SK-N-SH (cell line): ENCODE measurements at regions not wholly inside any gene's neighbourhood (a gene's known extent, or its start where the extent isn't known, plus 50 kb on each side); places are given as distances from the start of the nearest gene placed in this dataset.

Experiments used
- CTCF ChIA-PET: fragments of 300-600, 350-600 bp; formaldehyde crosslinking; extraction: SDS; loops from one replicate; lab custom pipeline; 2021; lab: Yijun Ruan, JAX
- POLR2A ChIA-PET: fragments of 350-600 bp; sonication (Branson Sonifier 250); formaldehyde crosslinking; extraction: SDS; loops from one replicate; lab custom pipeline; 2020; ENCODE audit warnings: antibody characterized with exemption, inconsistent platforms; lab: Yijun Ruan, JAX
- DNase-seq: peaks from one replicate; pipeline ENCODE4 v3.0.0; 2012
- H2AFZ ChIP-seq: fragments of 200-600 bp; sonication (generic); 2 replicates; pipeline ENCODE4 v1.8.1; 2016; ENCODE audit warnings: antibody characterized with exemption, mild to moderate bottlenecking, low read depth
- H3F3A ChIP-seq: fragments of 200-600 bp; sonication (generic); replicated peaks from 2 replicates; pipeline ENCODE3; 2016; ENCODE audit warnings: antibody characterized with exemption, mild to moderate bottlenecking; ENCODE audit not compliant: insufficient read depth
- H3K27ac ChIP-seq, 2 experiments: fragments of 200-500 bp in 1 of 2; fragments of 200-600 bp in 1 of 2; sonication (Bioruptor generic) in 1 of 2; sonication (generic), shearing (Covaris generic) in 1 of 2; 2 replicates each; pipeline versions ENCODE4 v1.5.1 to v1.6.1; 2014 to 2016; ENCODE audit warnings: low read depth in 2 of 2, inconsistent platforms in 1 of 2, low read length in 1 of 2, mild to moderate bottlenecking in 1 of 2, mixed read lengths in 1 of 2
- H3K27me3 ChIP-seq: fragments of 200-600 bp; sonication (generic), shearing (Covaris generic); 2 replicates; pipeline ENCODE4 v1.6.1; 2016; ENCODE audit warnings: mixed run types; ENCODE audit not compliant: insufficient read depth
- H3K36me3 ChIP-seq, 2 experiments: fragments of 200-500 bp in 1 of 2; fragments of 200-600 bp in 1 of 2; sonication (Bioruptor generic) in 1 of 2; sonication (generic) in 1 of 2; replicated peaks in 1 of 2; 2 replicates each; pipeline versions ENCODE3 to v1.5.1; 2014 to 2016; ENCODE audit warnings: low read length in 1 of 2, mild to moderate bottlenecking in 1 of 2; ENCODE audit not compliant: insufficient read depth in 2 of 2, control insufficient read depth in 1 of 2
- H3K4me1 ChIP-seq, 2 experiments: fragments of 200-500 bp in 1 of 2; fragments of 200-600 bp in 1 of 2; sonication (Bioruptor generic) in 1 of 2; sonication (generic), shearing (Covaris generic) in 1 of 2; 2 replicates each; pipeline versions ENCODE4 v1.5.1 to v1.6.1; 2014 to 2016; ENCODE audit warnings: low read depth in 1 of 2, low read length in 1 of 2, mixed run types in 1 of 2; ENCODE audit not compliant: insufficient read depth in 2 of 2, control insufficient read depth in 1 of 2
- H3K4me2 ChIP-seq: fragments of 200-600 bp; sonication (generic), shearing (Covaris generic); 2 replicates; pipeline ENCODE4 v1.6.1; 2017; ENCODE audit warnings: mixed run types
- H3K4me3 ChIP-seq, 2 experiments: fragments of 200-500 bp in 1 of 2; fragments of 200-600 bp in 1 of 2; sonication (Bioruptor generic) in 1 of 2; sonication (generic), shearing (Covaris generic) in 1 of 2; 2 replicates each; pipeline versions ENCODE4 v1.5.1 to v1.8.1; 2014 to 2016; ENCODE audit warnings: low read depth in 2 of 2, inconsistent platforms in 1 of 2, low read length in 1 of 2, mild to moderate bottlenecking in 1 of 2, mixed read lengths in 1 of 2, moderate library complexity in 1 of 2
- H3K79me2 ChIP-seq: fragments of 200-600 bp; sonication (generic); 2 replicates; pipeline ENCODE4 v1.8.1; 2017; ENCODE audit warnings: mild to moderate bottlenecking; ENCODE audit not compliant: insufficient read depth
- H3K9ac ChIP-seq: fragments of 200-600 bp; sonication (generic); 2 replicates; pipeline ENCODE4 v1.6.1; 2017; ENCODE audit warnings: mixed run types
- H3K9me2 ChIP-seq: fragments of 200-600 bp; sonication (generic); 2 replicates; pipeline ENCODE4 v1.6.1; 2017; ENCODE audit warnings: mixed run types
- H3K9me3 ChIP-seq: fragments of 200-600 bp; sonication (generic); 2 replicates; pipeline ENCODE4 v1.6.1; 2017; ENCODE audit warnings: mixed run types, mild to moderate bottlenecking, moderate library complexity
- H4K20me1 ChIP-seq: fragments of 200-600 bp; sonication (generic); 2 replicates; pipeline ENCODE4 v1.6.1; 2017; ENCODE audit warnings: mild to moderate bottlenecking, mixed run types; ENCODE audit not compliant: insufficient read depth
- CHD2 ChIP-seq: fragments of 150-350 bp; IDR thresholded peaks from 2 replicates; pipeline ENCODE4 v1.6.1; 2018; ENCODE audit warnings: low read length; ENCODE audit not compliant: partially characterized antibody
- CTCF ChIP-seq: fragments of 200-600 bp; sonication (generic); IDR thresholded peaks from 2 replicates; pipeline ENCODE4 v1.6.1; 2017; ENCODE audit warnings: antibody characterized with exemption, mild to moderate bottlenecking, moderate library complexity
- ELF1 ChIP-seq: IDR thresholded peaks from 2 replicates; pipeline ENCODE4 v1.4.0; 2012
- EZH2phosphoT487 ChIP-seq: fragments of 200-600 bp; sonication (generic); IDR thresholded peaks from 2 replicates; pipeline ENCODE4 v1.6.1; 2017; ENCODE audit warnings: low read depth, mixed run types, mild to moderate bottlenecking, antibody characterized with exemption, moderate library complexity, borderline replicate concordance
- FOSL2 ChIP-seq: IDR thresholded peaks from 2 replicates; pipeline ENCODE4 v1.4.0; 2012; ENCODE audit warnings: low read depth, mild to moderate bottlenecking, moderate library complexity, borderline replicate concordance
- GABPA ChIP-seq: IDR thresholded peaks from 2 replicates; pipeline ENCODE4 v1.4.0; 2012; ENCODE audit warnings: low read depth, mild to moderate bottlenecking
- GATA2 ChIP-seq: sonication (generic); formaldehyde crosslinking; IDR thresholded peaks from 2 replicates; pipeline ENCODE4 v1.5.0; 2020; ENCODE audit warnings: mild to moderate bottlenecking, missing genetic modification reagents
- IRF3 ChIP-seq: fragments of 150-350 bp; IDR thresholded peaks from 2 replicates; pipeline ENCODE4 v1.6.1; 2016; ENCODE audit warnings: mild to moderate bottlenecking, low read depth, low read length
- JUND ChIP-seq: IDR thresholded peaks from 2 replicates; pipeline ENCODE4 v1.4.0; 2012
- MAX ChIP-seq: IDR thresholded peaks from 2 replicates; pipeline ENCODE4 v1.4.0; 2012; ENCODE audit warnings: low read depth
- MEF2A ChIP-seq: IDR thresholded peaks from 2 replicates; pipeline ENCODE4 v1.4.0; 2012; ENCODE audit warnings: low read depth, borderline replicate concordance
- MXI1 ChIP-seq: IDR thresholded peaks from 2 replicates; pipeline ENCODE4 v1.6.1; 2012; ENCODE audit warnings: mild to moderate bottlenecking, low read depth, low read length, improper control_type of control experiment
- NFIC ChIP-seq: IDR thresholded peaks from 2 replicates; pipeline ENCODE4 v1.4.0; 2012; ENCODE audit warnings: borderline replicate concordance
- NRF1 ChIP-seq: IDR thresholded peaks from 2 replicates; pipeline ENCODE4 v1.6.1; 2012; ENCODE audit warnings: low read depth, mild to moderate bottlenecking, low read length
- POLR2AphosphoS5 ChIP-seq: IDR thresholded peaks from 2 replicates; pipeline ENCODE4 v1.6.1; 2012; ENCODE audit warnings: low read depth, low read length
- RAD21 ChIP-seq: IDR thresholded peaks from 2 replicates; pipeline ENCODE4 v1.6.1; 2012; ENCODE audit warnings: mild to moderate bottlenecking, low read length
- TAF1 ChIP-seq: IDR thresholded peaks from 2 replicates; pipeline ENCODE4 v1.6.1; 2012; ENCODE audit warnings: low read depth, mild to moderate bottlenecking, low read length, moderate library complexity, borderline replicate concordance
- USF1 ChIP-seq: IDR thresholded peaks from 2 replicates; pipeline ENCODE4 v1.4.0; 2012; ENCODE audit warnings: low read depth, borderline replicate concordance
- YY1 ChIP-seq: IDR thresholded peaks from 2 replicates; pipeline ENCODE4 v1.4.0; 2012; ENCODE audit warnings: low read depth, mild to moderate bottlenecking
- WGBS: methylation state at CpG from one replicate; pipeline ENCODE4 v1.1.6; 2017; ENCODE audit warnings: low lambda C conversion rate; 5-methylcytosine and 5-hydroxymethylcytosine counted together

- TF ChIP-seq USF1 (no peak), NRF1 (no peak), NFIC (peak; percentile 48), RAD21 (peak; percentile 38), CTCF (peak; percentile 49), EZH2phosphoT487 (no peak), TAF1 (no peak), MEF2A (no peak)
Measured at GRCh38 chr10:6721480-6721879, 141.4 kb upstream of the PRKCQ start (continued).

GRCh38 chr10:6719561-6719960 lies 139.5 kb upstream of the PRKCQ start:
- Histone ChIP-seq H2AFZ (no peak overlapping the region), H4K20me1 (no peaks in the 10 kb centered on the region), H3K27ac (no peak overlapping the region), H3F3A (peaks cover 20% of the 10 kb centered on the region), H3K4me3 (no peak overlapping the region), H3K36me3 (no peaks in the 10 kb centered on the region), H3K9me3 (no peaks in the 10 kb centered on the region), H3K27me3 (no peaks in the 10 kb centered on the region), H3K9ac (no peak overlapping the region), H3K9me2 (no peaks in the 10 kb centered on the region), H3K4me2 (no peak overlapping the region), H3K4me1 (peaks cover 0 to 14% of the 10 kb centered on the region in 2 experiments; a peak in 3 of 4 replicates), H3K79me2 (no peaks in the 10 kb centered on the region)
- POLR2A ChIA-PET: no interaction called here
- TF ChIP-seq NRF1 (no peak), ELF1 (no peak), FOSL2 (no peak), IRF3 (no peak), GATA2 (CRISPR knock-in tag) (no peak)
- no peak for DNase-seq
- CTCF ChIA-PET: no interaction called here
- 79% methylated on average over 2 of the region's 2 CpGs for WGBS

GRCh38 chr10:6718550-6718949 lies 138.5 kb upstream of the PRKCQ start:
- H3K9ac ChIP-seq: no peak overlapping the region
- H3K36me3 ChIP-seq: no peaks in the 10 kb centered on the region
- no peaks in the 10 kb centered on the region for H3K79me2 ChIP-seq
- no peak overlapping the region for H3K4me3 ChIP-seq
- H3F3A ChIP-seq: peaks cover 20% of the 10 kb centered on the region
- TF ChIP-seq NRF1: no peak
- TF ChIP-seq MAX: no peak
- no peak for TF ChIP-seq GABPA
- no peak for TF ChIP-seq POLR2AphosphoS5
- TF ChIP-seq MEF2A: no peak
- no peak for TF ChIP-seq MXI1
- TF ChIP-seq ELF1: no peak
- no peak for TF ChIP-seq IRF3
- no peak for TF ChIP-seq YY1
- TF ChIP-seq CHD2: no peak
- TF ChIP-seq EZH2phosphoT487: no peak
- TF ChIP-seq USF1: no peak
- TF ChIP-seq JUND: no peak
- no peak overlapping the region for H3K27ac ChIP-seq
- H3K9me2 ChIP-seq: no peaks in the 10 kb centered on the region
- CTCF ChIA-PET: no interaction called here
- DNase-seq: no peak
- no peak overlapping the region for H3K4me2 ChIP-seq
- POLR2A ChIA-PET: no interaction called here
- no peaks in the 10 kb centered on the region for H4K20me1 ChIP-seq
- peaks cover 0 to 14% of the 10 kb centered on the region in 2 experiments; a peak in 3 of 4 replicates for H3K4me1 ChIP-seq
- H3K27me3 ChIP-seq: no peaks in the 10 kb centered on the region
- no peak overlapping the region for H2AFZ ChIP-seq
- no peaks in the 10 kb centered on the region for H3K9me3 ChIP-seq
